H1 (cell line): ENCODE measurements at regions not wholly inside any gene's neighbourhood (a gene's known extent, or its start where the extent isn't known, plus 50 kb on each side); places are given as distances from the start of the nearest gene placed in this dataset.

Experiments
- CTCF ChIA-PET: fragments of 300-600 bp; sonication (Branson Sonifier 250); formaldehyde crosslinking; loops from one replicate; lab custom pipeline; 2021; ENCODE audit not compliant: partially characterized antibody; lab: Charles Lee
- POLR2A ChIA-PET: fragments of 300-600 bp; sonication (Branson Sonifier 250); formaldehyde crosslinking; loops from one replicate; lab custom pipeline; 2021; ENCODE audit warnings: inconsistent platforms; ENCODE audit not compliant: partially characterized antibody; lab: Charles Lee
- DNase-seq, 2 experiments: peaks; one replicate each; pipeline versions ENCODE4 v3.0.0 to v3.0.0-alpha.2; 2010 to 2022; ENCODE audit warnings: low spot score in 2 of 2, low read depth in 1 of 2, mixed read lengths in 1 of 2
- FAIRE-seq: peaks from 2 replicates; lab custom pipeline; 2011; peaks lifted over from hg19 to GRCh38; lab: Jason Lieb, UNC
- H2AFZ ChIP-seq: 2 replicates; pipeline ENCODE4 v1.8.1; 2012; ENCODE audit warnings: low read length, inconsistent platforms
- H2AK5ac ChIP-seq: 2 replicates; pipeline ENCODE4 v1.6.1; 2013; ENCODE audit warnings: low read depth, low read length
- H2BK120ac ChIP-seq: replicated peaks from 2 replicates; pipeline ENCODE3; 2013; ENCODE audit warnings: low read depth, low read length, inconsistent platforms
- H2BK12ac ChIP-seq: 2 replicates; pipeline ENCODE4 v1.6.1; 2013; ENCODE audit warnings: low read depth, low read length
- H2BK15ac ChIP-seq: 2 replicates; pipeline ENCODE4 v1.6.1; 2013; ENCODE audit warnings: low read length
- H2BK20ac ChIP-seq: 2 replicates; pipeline ENCODE4 v1.6.1; 2013; ENCODE audit warnings: low read length
- H2BK5ac ChIP-seq: 2 replicates; pipeline ENCODE4 v1.6.1; 2013; ENCODE audit warnings: low read depth, low read length
- H3K14ac ChIP-seq: 2 replicates; pipeline ENCODE4 v1.6.1; 2013; ENCODE audit warnings: inconsistent platforms; ENCODE audit not compliant: insufficient read length
- H3K18ac ChIP-seq: 2 replicates; pipeline ENCODE4 v1.6.1; 2013; ENCODE audit warnings: low read length; ENCODE audit errors: extremely low read depth
- H3K23ac ChIP-seq: 2 replicates; pipeline ENCODE4 v1.6.1; 2013; ENCODE audit warnings: inconsistent platforms; ENCODE audit not compliant: insufficient read length
- H3K23me2 ChIP-seq: 2 replicates; pipeline ENCODE4 v1.6.1; 2013; ENCODE audit warnings: low read depth, low read length
- H3K27ac ChIP-seq: 2 replicates; pipeline ENCODE4 v1.6.1; 2011; ENCODE audit warnings: low read depth, low read length, inconsistent platforms
- H3K27me3 ChIP-seq, 4 experiments: replicated peaks in 1 of 4; 1 replicate in 1 of 4; 2 replicates in 3 of 4; pipeline versions ENCODE4 v1.6.1 to v1.8.1; 2011 to 2013; ENCODE audit warnings: low read length in 3 of 4, mild to moderate bottlenecking in 3 of 4, inconsistent platforms in 2 of 4, mixed read lengths in 2 of 4, moderate library complexity in 1 of 4; ENCODE audit not compliant: control insufficient read depth in 3 of 4, insufficient read depth in 3 of 4; ENCODE audit errors: extremely low read depth in 1 of 4
- H3K36me3 ChIP-seq, 4 experiments: 2 replicates each; pipeline versions ENCODE4 v1.6.1 to v1.8.1; 2011 to 2013; ENCODE audit warnings: mild to moderate bottlenecking in 4 of 4, low read length in 3 of 4, moderate library complexity in 2 of 4, control low read depth in 1 of 4, inconsistent platforms in 1 of 4; ENCODE audit not compliant: insufficient read depth in 4 of 4, control insufficient read depth in 2 of 4
- H3K4ac ChIP-seq: replicated peaks from 2 replicates; pipeline ENCODE3; 2013; ENCODE audit warnings: low read length, low read depth, mixed read lengths, inconsistent platforms; ENCODE audit not compliant: insufficient read length
- H3K4me1 ChIP-seq, 4 experiments: replicated peaks in 1 of 4; 1 replicate in 1 of 4; 2 replicates in 3 of 4; pipeline versions ENCODE4 v1.6.1 to v1.8.1; 2011 to 2013; ENCODE audit warnings: low read length in 3 of 4, inconsistent platforms in 2 of 4, mixed read lengths in 1 of 4; ENCODE audit not compliant: insufficient read depth in 4 of 4, control insufficient read depth in 3 of 4
- H3K4me2 ChIP-seq, 2 experiments: 2 replicates each; pipeline versions ENCODE4 v1.6.1 to v1.8.1; 2011 to 2013; ENCODE audit warnings: low read depth in 2 of 2, low read length in 2 of 2, control low read depth in 1 of 2, inconsistent platforms in 1 of 2, mild to moderate bottlenecking in 1 of 2; ENCODE audit not compliant: insufficient read depth in 1 of 2
- H3K4me3 ChIP-seq, 4 experiments: fragments of 200-600, 300-600 bp in 1 of 4; sonication (generic), shearing (Covaris generic), sonication (Bioruptor Twin) in 1 of 4; 2 replicates each; pipeline versions ENCODE4 v1.5.1 to v1.8.1; 2011 to 2016; ENCODE audit warnings: low read length in 4 of 4, low read depth in 3 of 4, control low read depth in 2 of 4, inconsistent platforms in 2 of 4, mild to moderate bottlenecking in 2 of 4, mixed read lengths in 1 of 4, moderate library complexity in 1 of 4; ENCODE audit not compliant: insufficient read depth in 2 of 4; ENCODE audit errors: extremely low read depth in 1 of 4
- H3K56ac ChIP-seq: replicated peaks from 2 replicates; pipeline ENCODE3; 2013; ENCODE audit warnings: low read depth, mild to moderate bottlenecking, mixed read lengths, low read length, inconsistent platforms; ENCODE audit not compliant: insufficient read length
- H3K79me1 ChIP-seq: 2 replicates; pipeline ENCODE4 v1.6.1; 2013; ENCODE audit warnings: low read depth, low read length, control low read depth
- H3K79me2 ChIP-seq, 2 experiments: 2 replicates each; pipeline versions ENCODE4 v1.6.1 to v1.8.1; 2012 to 2013; ENCODE audit warnings: low read length in 2 of 2, mild to moderate bottlenecking in 2 of 2, inconsistent platforms in 1 of 2; ENCODE audit not compliant: insufficient read depth in 2 of 2, control insufficient read depth in 1 of 2
- H3K9ac ChIP-seq, 4 experiments: replicated peaks in 1 of 4; 1 replicate in 1 of 4; 2 replicates in 3 of 4; pipeline versions ENCODE4 v1.6.1 to v1.8.1; 2011 to 2013; ENCODE audit warnings: low read depth in 3 of 4, low read length in 3 of 4, control low read depth in 2 of 4, mild to moderate bottlenecking in 2 of 4, moderate library complexity in 2 of 4, inconsistent platforms in 1 of 4; ENCODE audit errors: extremely low read depth in 1 of 4
- H3K9me3 ChIP-seq, 2 experiments: 2 replicates each; pipeline versions ENCODE4 v1.6.1 to v1.8.1; 2012 to 2013; ENCODE audit warnings: mild to moderate bottlenecking in 2 of 2, moderate library complexity in 2 of 2, control low read depth in 1 of 2, inconsistent platforms in 1 of 2, low read depth in 1 of 2, low read length in 1 of 2, mixed read lengths in 1 of 2; ENCODE audit not compliant: insufficient read depth in 2 of 2
- H4K20me1 ChIP-seq, 2 experiments: replicated peaks in 1 of 2; 2 replicates each; pipeline versions ENCODE3 to v1.8.1; 2011 to 2013; ENCODE audit warnings: inconsistent platforms in 2 of 2, low read length in 2 of 2, mild to moderate bottlenecking in 1 of 2; ENCODE audit not compliant: insufficient read depth in 2 of 2, control insufficient read depth in 1 of 2
- H4K5ac ChIP-seq: 2 replicates; pipeline ENCODE4 v1.6.1; 2013; ENCODE audit warnings: low read length, low read depth, mixed read lengths, inconsistent platforms; ENCODE audit not compliant: insufficient read length
- H4K8ac ChIP-seq: 2 replicates; pipeline ENCODE4 v1.8.0; 2013; ENCODE audit warnings: mild to moderate bottlenecking, moderate library complexity, low read length, inconsistent platforms; ENCODE audit not compliant: insufficient read depth; ENCODE audit errors: extremely low read depth
- H4K91ac ChIP-seq: replicated peaks from 2 replicates; pipeline ENCODE3; 2013; ENCODE audit warnings: low read length, mixed read lengths, inconsistent platforms; ENCODE audit not compliant: insufficient read length
- CBX5 ChIP-seq: fragments of 300-800, 300-1000 bp; sonication (generic); IDR thresholded peaks from 2 replicates; pipeline ENCODE4 v1.7.1; 2016; ENCODE audit warnings: antibody characterized with exemption, low read length, low read depth
- CTCF ChIP-seq, 3 experiments: IDR thresholded peaks; 1 replicate in 2 of 3; 2 replicates in 1 of 3; pipeline versions ENCODE4 v1.5.1 to v1.6.1; 2011; ENCODE audit warnings: low read length in 3 of 3, mild to moderate bottlenecking in 3 of 3, inconsistent platforms in 2 of 3, low read depth in 1 of 3, moderate library complexity in 1 of 3; ENCODE audit not compliant: insufficient read depth in 1 of 3; ENCODE audit errors: control extremely low read depth in 1 of 3
- JUN ChIP-seq: IDR thresholded peaks from 2 replicates; pipeline ENCODE4 v1.6.1; 2011; ENCODE audit warnings: low read depth, mild to moderate bottlenecking, improper control_type of control experiment, low read length
- KDM1A ChIP-seq: fragments of 200-600, 300-600 bp; sonication (generic); IDR thresholded peaks from 2 replicates; pipeline ENCODE4 v1.7.1; 2016; ENCODE audit warnings: mild to moderate bottlenecking, low read length, borderline replicate concordance
- KDM5A ChIP-seq: fragments of 200-600 bp; IDR thresholded peaks from 2 replicates; pipeline ENCODE4 v1.7.1; 2012; ENCODE audit warnings: mild to moderate bottlenecking, low read length, inconsistent platforms, mixed read lengths
- MAX ChIP-seq: IDR thresholded peaks from 2 replicates; pipeline ENCODE4 v1.6.1; 2012; ENCODE audit warnings: inconsistent platforms
- NANOG ChIP-seq: IDR thresholded peaks from 2 replicates; pipeline ENCODE4 v1.6.1; 2011; ENCODE audit warnings: low read length, low read depth, mild to moderate bottlenecking, inconsistent platforms; ENCODE audit not compliant: insufficient read depth, poor library complexity, severe bottlenecking
- POLR2A ChIP-seq, 2 experiments: IDR thresholded peaks; 1 replicate in 1 of 2; 2 replicates in 1 of 2; pipeline ENCODE4 v1.6.1; 2011; ENCODE audit warnings: low read depth in 2 of 2, low read length in 2 of 2, mild to moderate bottlenecking in 2 of 2; ENCODE audit errors: control extremely low read depth in 1 of 2
- POLR2AphosphoS5 ChIP-seq: IDR thresholded peaks from 2 replicates; pipeline ENCODE4 v1.6.1; 2011; ENCODE audit warnings: low read depth, low read length
- RAD21 ChIP-seq, 2 experiments: IDR thresholded peaks in 1 of 2; conservative IDR thresholded peaks in 1 of 2; 2 replicates each; pipeline ENCODE4 v1.6.1; 2011; ENCODE audit warnings: low read depth in 2 of 2, low read length in 2 of 2, improper control_type of control experiment in 1 of 2, inconsistent platforms in 1 of 2, mild to moderate bottlenecking in 1 of 2, moderate library complexity in 1 of 2
- WGBS, 2 experiments: shearing (Covaris generic) in 1 of 2; methylation state at CpG; one replicate each; pipeline versions ENCODE4 v1.1.6 to v1.1.7; 2013 to 2015; ENCODE audit warnings: low lambda C conversion rate in 2 of 2, mixed read lengths in 2 of 2, inconsistent platforms in 1 of 2, low coverage in 1 of 2, missing lambda C conversion rate in 1 of 2; ENCODE audit not compliant: insufficient replicate concordance in 2 of 2, insufficient coverage in 1 of 2, insufficient read length in 1 of 2; ENCODE audit errors: extremely low coverage in 1 of 2, missing lambda C conversion rate in 1 of 2; 5-methylcytosine and 5-hydroxymethylcytosine counted together

- Histone ChIP-seq H3K23ac (no peak overlapping the region), H3K14ac (no peak overlapping the region), H2BK12ac (no peak overlapping the region), H4K20me1 (no peaks in the 10 kb centered on the region), H3K4ac (no peak overlapping the region), H2BK15ac (no peak overlapping the region), H2BK20ac (no peak overlapping the region), H3K79me2 (no peaks in the 10 kb centered on the region), H3K4me2 (no peak overlapping the region), H3K56ac (no peak overlapping the region), H3K79me1 (no peaks in the 10 kb centered on the region), H2BK5ac (no peak overlapping the region), H3K27me3 (no peaks in the 10 kb centered on the region), H2AFZ (no peak overlapping the region), H3K4me3 (no peak overlapping the region), H4K8ac (no peak overlapping the region), H3K27ac (no peak overlapping the region), H3K9ac (no peak overlapping the region), H4K91ac (no peak overlapping the region), H2AK5ac (no peak overlapping the region), H3K4me1 (peaks cover 0 to 8% (median under 1%) of the 10 kb centered on the region in 4 experiments; a peak in 1 of 7 replicates), H3K18ac (no peak overlapping the region; the same call in 1 of the 2 replicates), H3K23me2 (no peaks in the 10 kb centered on the region), H3K36me3 (no peaks in the 10 kb centered on the region), H4K5ac (no peak overlapping the region), H3K9me3 (no peaks in the 10 kb centered on the region), H2BK120ac (no peak overlapping the region)
- DNase-seq: no peak
- ChIA-PET CTCF (interaction anchor here (1.2 kb wide), 1 partner anchor 85 kb away, joined by 3 read pairs; no protein-coding TSS in a partner anchor), POLR2A (interaction anchor here (0.7 kb wide), 1 partner anchor 12 kb away, joined by 3 read pairs; no protein-coding TSS in a partner anchor)
- no peak for FAIRE-seq
- 52% methylated on average over 9 of the region's 9 CpGs; no CpG with 5 or more reads in 1 of the 2 experiments for WGBS, 2 experiments
- no peak for TF ChIP-seq CTCF (IDR thresholded peaks at IDR 0.05; ENCODE audit: control extremely low read depth in 1 of 3, insufficient read depth in 1 of 3, low read depth in 1 of 3, low read length in 3 of 3)
- TF ChIP-seq JUN: no peak
- TF ChIP-seq KDM1A: no peak
- TF ChIP-seq POLR2AphosphoS5: no peak
- no peak for TF ChIP-seq MAX
- TF ChIP-seq KDM5A: no peak
- TF ChIP-seq NANOG: no peak
- TF ChIP-seq CBX5: no peak
- TF ChIP-seq RAD21 (IDR thresholded peaks at IDR 0.05 in 1 of 2, conservative IDR thresholded peaks at IDR 0.05 in 1 of 2; ENCODE audit: low read depth in 2 of 2, low read length in 2 of 2): no peak
- no peak for TF ChIP-seq POLR2A (IDR thresholded peaks at IDR 0.05; ENCODE audit: control extremely low read depth in 1 of 2, low read depth in 2 of 2, low read length in 2 of 2)
These were observed 62.3 kb upstream of the EGLN3 start for GRCh38 chr14:34012978-34013720.
